Kidney tubule cell (primary cell): ENCODE measurements at regions not wholly inside any gene's neighbourhood (a gene's known extent, or its start where the extent isn't known, plus 50 kb on each side); places are given as distances from the start of the nearest gene placed in this dataset.
"Not testable (repeated sequence)": the region's sequence is repeated elsewhere in the genome, so short reads cannot be mapped to it uniquely, and the experiment has no call there.

Source experiments
- DNase-seq: peaks from one replicate; pipeline ENCODE4 v3.0.0-alpha.2; 2018; ENCODE audit warnings: low spot score

DNA sequence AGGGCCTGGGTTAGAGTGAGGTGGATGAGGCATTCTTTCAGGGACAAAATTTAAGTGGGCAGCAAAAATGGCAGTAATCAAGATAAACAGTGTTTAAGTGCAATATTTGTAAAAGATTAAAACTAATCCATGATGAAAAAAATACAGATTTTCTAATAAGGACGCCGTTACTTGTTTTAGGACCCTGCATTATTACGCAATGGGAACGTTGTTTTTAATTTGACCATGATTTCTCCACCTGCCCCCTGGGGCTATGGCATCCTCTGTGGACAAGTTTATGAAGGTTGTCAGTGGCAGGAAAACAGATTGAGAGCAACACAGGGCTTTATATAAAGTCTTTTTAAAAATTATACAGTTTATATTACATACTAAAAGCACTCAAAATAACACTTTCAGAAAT lies 380.6 kb upstream of the PHF14 start:
- no peak for DNase-seq

DNA sequence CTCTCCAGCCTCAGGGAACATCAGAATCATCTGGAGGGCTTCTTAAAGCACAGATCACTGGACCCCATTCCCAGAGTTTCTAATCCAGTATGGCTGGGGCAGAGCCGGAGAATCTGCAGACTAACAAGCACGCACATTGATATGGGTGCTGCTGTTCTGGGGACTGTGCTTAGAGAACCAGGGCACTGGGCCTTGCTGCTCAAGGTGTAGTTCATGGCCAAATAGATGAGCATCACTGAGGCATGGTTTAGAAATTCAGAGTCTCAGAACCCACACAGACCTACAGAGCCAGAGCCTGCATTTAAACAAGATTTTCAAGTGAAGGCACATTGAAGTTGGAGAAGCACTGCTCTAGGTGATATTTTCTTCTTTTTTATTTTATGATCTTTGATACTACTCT lies 376.8 kb upstream of the PHF14 start:
- DNase-seq, result no peak

- no peak for DNase-seq
These were observed 369.5 kb upstream of the PHF14 start for GRCh38 chr7:10604128-10604527.

DNA sequence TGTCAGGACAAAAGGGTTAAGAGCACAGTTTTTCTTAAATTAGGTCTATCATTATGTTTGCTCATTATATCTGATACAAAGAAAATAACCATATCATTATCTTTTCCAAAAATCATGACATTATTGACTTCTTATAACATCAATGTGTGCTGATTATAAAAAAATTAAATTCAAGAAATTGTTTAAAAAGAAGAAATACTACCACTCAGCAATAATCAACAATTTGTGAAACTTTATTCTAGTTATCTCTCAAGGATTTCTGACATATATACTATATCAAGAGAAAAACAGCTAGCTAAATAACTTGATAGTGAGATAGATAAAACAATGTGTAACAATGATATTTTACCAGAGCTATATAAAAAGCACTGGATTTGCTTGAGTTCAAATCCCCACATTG lies 360.7 kb upstream of the PHF14 start:
- DNase-seq, result no peak

DNA sequence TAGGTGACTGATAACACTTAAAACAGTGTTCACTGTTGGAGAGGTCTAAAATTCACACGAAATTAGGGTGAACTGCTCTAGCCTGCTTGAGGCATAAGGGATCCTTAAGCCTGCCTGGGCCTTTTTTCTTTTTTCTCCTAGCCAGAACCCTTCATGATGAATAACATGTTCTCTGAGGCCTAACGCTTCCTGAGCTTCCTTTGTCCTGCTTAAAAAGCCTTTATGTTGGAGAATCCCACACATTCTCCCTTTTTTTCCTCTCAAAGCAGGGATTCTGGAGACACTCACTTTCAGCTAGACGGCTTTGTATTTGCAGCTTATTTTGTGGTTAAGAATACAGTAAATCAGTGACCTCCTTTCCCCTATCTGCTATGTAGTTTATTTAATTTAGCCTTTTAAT lies 354.7 kb upstream of the PHF14 start:
- no peak for DNase-seq

GRCh38 chr7:10632712-10633111 lies 341.0 kb upstream of the PHF14 start:
- DNase-seq, result no peak

DNA sequence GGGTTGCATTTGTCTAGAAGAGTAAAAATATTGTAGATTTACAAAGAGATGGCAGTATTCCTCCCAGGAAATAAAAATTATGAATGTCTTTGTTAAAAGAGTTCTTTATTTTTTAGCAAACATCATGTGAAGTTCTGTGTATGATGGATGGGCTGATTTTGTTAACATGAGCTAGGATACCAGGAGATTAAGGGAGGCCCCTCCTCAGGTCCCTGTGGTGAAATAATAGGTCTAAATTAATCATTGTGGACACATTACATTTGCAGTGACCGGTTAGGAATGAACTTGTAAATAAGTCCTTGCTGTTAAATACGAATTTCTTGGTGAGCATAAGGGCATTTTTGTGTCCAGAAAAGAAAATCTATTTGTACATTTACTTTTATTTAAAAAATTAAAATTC lies 339.4 kb upstream of the PHF14 start:
- no peak for DNase-seq

- no peak for DNase-seq
These were observed 335.7 kb upstream of the PHF14 start for GRCh38 chr7:10637991-10638390.

DNA sequence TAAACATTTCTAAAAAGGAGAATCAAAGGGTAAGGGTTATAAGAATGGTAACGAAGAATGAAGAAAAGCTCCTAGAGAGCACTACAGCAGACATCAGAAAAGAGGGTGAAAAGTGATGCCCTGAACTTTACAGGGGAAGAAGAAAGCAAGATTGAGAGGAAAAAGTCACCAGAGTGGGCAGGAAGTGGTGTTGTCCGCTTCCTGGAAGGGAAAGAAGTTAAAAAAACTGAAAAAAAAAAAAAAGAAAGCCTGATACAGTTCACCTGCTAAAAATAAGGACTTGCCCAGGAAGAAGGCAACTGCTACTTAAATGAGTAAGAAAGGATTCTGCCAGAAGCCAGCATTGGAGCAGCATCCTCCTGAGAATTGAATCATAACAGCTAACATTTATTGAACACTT lies 330.1 kb upstream of the PHF14 start:
- DNase-seq, result no peak

DNA sequence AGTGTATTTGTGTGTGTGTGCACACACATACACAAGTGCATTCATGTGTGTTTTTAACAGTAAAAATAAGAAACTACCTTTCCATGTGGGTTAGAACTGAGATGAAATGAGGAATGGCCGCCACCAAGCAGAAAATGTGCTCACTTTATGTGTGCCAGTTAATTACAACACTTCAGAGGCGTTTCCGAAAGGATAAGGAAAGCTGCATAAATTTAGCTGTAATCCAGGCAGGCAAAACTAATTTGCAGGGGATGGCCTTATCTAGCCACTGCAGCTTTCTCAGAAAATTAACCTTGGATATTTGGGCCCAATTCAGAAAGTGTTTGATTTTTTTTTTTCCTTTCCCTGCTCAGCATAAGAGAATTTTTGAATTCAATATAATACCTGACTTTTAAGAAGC lies 328.8 kb upstream of the PHF14 start:
- DNase-seq, result no peak

- DNase-seq, result no peak
These were observed 327.5 kb upstream of the PHF14 start for GRCh38 chr7:10646194-10646593.

GRCh38 chr7:10648289-10648688 lies 325.4 kb upstream of the PHF14 start:
- DNase-seq, result no peak

DNA sequence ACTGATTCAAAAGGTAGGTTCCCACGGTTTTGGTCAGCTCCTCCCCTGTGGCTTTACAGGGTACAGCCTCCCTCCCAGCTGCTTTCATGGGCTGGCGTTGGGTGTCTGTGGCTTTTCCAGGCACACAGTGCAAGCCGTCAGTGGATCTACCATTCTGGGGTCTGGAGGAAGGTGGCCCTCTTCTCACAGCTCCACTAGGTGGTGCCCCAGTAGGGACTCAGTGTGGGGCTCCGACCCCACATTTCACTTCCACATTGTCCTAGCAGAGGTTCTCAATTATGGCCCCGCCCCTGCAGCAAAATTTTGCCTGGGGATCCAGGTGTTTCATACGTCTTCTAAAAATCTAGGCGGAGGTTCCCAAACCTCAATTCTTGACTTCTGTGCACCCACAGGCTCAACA lies 324.6 kb upstream of the PHF14 start:
- not testable (repeated sequence) for DNase-seq

GRCh38 chr7:10655031-10655430 lies 318.6 kb upstream of the PHF14 start:
- peak; percentile 3 for DNase-seq

- no peak for DNase-seq
These were observed 316.5 kb upstream of the PHF14 start for GRCh38 chr7:10657201-10657600.

DNA sequence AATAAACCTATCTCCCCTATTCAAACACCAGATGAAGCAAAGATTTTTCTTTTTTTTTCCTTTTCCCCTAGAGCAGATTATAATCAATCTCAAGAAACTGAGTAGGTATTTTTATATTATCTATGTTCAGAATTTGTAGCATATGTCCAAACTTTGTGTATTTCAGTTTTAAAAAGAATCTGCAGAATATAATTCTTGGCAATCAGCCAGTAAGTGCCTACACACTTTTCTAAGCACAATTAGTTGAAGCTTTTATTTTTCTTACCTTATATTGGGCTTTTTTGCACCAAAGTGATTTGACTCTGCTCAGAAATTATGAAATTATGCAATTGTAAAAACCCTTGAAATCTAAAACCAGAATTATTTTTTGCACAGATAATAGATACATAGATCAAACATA lies 315.8 kb upstream of the PHF14 start:
- DNase-seq, result no peak

DNA sequence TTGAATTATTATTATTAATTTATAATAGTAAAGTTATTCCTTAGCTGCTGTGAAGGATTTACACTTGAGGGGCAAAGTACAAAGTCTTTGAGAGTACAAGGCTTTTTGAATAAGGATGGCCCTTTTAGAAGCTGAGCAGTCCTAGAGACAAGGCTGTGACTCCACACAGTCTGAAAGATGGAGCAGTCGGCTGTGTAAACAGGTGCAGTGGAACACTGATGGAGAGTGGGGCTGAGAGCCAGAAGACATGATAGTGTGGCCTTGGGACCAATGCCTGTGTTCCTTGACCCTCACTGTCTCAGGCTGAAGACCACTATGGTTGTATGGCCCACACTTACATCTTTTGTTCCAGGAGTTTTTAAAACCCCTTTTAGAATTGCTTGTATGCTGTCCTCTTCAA lies 311.2 kb upstream of the PHF14 start:
- no peak for DNase-seq

DNA sequence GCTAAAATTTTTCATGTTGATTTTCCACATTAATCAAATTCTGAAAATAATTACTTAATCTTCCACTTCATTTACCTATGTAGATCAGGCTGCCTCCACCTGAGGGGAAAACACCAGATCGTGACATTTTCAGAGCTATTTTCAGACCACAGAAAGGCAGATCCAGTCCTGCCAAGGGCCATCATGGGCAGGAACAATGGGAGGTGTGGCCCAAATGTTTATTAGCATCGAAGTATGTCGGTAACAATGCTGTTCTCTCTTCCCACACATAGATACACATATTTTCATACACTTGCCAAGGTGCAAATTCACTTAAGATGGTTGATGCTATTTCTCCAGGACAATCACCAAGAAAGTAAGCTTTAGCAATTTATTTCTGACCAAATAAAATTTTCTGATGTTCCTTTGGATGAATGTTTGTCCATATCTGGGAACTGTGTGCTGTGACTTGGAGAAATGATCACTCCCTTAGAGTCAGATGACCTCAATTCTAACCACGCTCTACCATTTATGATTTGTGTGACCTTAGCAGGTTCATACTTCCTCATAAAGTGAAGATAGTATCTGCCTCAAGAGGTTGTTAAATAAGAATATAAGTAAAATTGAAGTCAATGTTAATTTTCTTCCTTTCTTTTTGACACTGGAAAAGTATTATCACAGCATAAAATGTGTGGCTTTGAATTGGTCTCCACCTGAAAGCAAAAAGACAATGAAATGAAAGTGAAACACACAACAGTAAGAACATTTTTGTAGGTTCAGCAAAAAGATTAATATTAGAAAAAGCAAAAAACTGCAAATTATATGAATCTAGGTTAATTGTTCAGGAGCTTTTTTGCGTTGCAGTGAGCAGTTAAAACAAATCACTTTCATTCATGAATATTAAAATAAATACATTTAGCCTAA lies 310.4 kb upstream of the PHF14 start:
- DNase-seq, result no peak

DNA sequence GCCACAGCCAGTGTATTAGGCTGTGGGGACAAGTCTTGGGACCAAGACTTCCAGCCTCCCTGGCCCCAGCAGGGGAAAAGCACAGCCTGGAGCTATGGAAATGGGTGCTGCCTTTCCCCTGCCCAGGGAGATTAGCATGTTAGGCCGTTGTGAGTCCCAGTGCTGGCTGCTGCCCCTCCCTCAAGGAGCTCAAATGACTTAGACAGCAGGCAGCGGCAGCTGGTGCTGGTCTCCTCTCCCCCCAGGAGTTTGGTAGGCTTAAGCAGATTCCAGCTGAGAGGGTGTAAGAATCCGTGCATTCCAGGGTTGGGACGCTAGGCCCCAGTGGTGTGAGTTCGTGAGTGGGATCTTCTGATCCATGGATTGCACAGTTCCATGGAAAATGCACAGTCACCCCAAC lies 301.5 kb upstream of the PHF14 start:
- no peak for DNase-seq

DNA sequence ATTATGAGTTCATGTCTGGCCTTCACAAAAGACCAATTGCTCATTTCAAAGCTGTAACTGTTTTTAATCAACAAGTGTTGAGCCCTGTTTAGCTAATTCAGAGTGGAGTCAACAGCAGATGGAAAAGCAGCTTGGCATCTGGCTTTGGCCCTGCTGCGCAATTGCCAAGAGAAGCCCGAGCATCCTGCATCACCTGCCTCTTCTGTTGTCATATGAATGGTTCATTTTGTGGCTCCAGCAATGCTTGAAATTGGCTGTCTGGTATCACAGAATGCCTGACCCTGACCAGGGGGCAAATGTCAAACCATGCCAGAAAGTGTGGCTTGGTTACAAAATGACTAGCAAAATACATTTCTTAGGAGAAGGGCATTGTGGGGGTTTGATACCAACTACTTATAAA lies 296.5 kb upstream of the PHF14 start:
- no peak for DNase-seq

- no peak for DNase-seq
These were observed 295.9 kb upstream of the PHF14 start for GRCh38 chr7:10677668-10678232.

DNA sequence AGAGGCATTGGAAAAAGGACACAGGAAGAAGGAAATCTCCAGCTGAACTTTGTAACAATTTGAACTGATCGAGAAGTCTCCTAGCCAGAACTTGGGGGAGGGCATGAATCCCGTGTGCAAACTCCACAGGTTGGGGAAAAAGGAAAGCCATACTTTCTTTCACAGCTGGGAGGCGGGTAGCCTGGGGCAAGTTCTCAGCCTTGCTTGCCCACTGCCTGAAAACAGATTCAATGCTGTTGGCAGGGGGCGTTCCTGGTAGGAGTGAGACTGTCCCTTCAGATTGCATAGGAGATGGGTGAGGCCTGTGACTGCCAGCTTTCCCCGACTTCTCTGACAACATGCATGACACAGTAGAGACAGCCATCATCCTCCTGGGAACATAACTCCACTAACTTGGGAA lies 289.1 kb upstream of the PHF14 start:
- no peak for DNase-seq

DNA sequence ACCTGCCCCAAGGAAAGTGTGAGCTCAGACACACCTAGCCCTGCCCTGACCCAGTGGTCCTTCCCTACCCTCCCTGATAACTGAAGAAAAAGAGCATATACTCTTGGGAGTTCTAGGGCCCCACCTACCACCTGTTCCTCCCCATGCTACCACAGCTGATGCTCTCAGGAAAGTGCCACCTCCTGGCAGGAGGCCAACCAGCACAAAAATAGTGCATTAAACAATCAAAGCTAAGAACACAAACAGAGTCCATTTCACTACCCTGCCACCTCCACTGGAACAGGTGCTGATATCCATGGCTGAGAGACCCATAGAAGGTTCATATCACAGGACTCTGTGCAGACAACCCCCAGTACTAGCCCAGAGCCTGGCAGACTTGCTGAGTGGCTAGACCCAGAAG lies 288.6 kb upstream of the PHF14 start:
- DNase-seq, result no peak

DNA sequence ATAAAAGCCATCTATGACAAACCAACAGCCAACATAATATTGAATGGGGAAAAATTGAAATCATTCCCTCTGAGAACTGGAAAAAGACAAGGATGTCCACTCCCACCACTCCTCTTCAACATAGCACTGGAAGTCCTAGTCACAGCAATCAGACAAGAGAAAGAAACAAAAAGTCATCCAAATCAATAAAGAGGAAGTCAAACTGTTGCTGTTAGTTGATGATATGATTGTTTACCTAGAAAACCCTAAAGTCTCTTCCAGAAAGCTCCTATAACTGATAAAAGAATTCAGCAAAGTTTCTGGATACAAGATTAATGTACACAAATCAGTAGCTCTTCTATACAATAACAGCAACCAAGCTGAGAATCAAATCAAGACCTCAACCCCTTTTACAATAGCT lies 285.1 kb upstream of the PHF14 start:
- DNase-seq, result no peak
